ENCODE measurements at regions not wholly inside any gene's neighbourhood (a gene's known extent, or its start where the extent isn't known, plus 50 kb on each side); places are given as distances from the start of the nearest gene placed in this dataset.

DNA sequence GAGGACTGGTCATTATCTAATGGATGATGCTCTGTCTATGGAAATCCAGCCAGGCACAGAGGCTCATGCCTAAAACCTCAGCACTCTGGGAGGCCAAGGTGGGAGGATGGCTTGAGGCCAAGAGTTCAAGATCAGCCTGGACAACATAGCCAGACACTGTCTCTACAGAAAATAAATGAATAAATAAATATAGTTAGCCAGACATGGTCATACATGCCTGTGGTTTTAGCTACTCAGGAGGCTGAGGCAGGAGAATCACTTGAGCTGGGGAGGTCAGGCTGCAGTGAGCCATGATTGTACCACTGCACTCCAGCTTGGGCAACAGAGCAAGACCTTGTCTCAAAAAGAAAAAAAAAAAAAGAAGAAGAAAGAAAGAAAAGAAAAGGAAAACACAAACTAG lies 234.7 kb downstream of the TSHZ3 start:
- TF ChIP-seq, protein P1, sequence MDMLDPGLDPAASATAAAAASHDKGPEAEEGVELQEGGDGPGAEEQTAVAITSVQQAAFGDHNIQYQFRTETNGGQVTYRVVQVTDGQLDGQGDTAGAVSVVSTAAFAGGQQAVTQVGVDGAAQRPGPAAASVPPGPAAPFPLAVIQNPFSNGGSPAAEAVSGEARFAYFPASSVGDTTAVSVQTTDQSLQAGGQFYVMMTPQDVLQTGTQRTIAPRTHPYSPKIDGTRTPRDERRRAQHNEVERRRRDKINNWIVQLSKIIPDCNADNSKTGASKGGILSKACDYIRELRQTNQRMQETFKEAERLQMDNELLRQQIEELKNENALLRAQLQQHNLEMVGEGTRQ (IDR thresholded peaks at IDR 0.05; ENCODE audit: low read length) = no peak
- TF ChIP-seq POLR2A (IDR thresholded peaks at IDR 0.05; ENCODE audit: control extremely low read depth in 1 of 2, low read depth in 2 of 2, low read length in 2 of 2) (no peak), EZH2 (IDR thresholded peaks at IDR 0.05; ENCODE audit: low read depth, low read length, severe bottlenecking) (no peak), CREB1 (IDR thresholded peaks at IDR 0.05) (no peak), MAFK (IDR thresholded peaks at IDR 0.05; ENCODE audit: low read depth, low read length) (no peak), ZNF274 (IDR thresholded peaks at IDR 0.05; ENCODE audit: borderline replicate concordance, extremely low read depth, low read length) (no peak), YY1 (IDR thresholded peaks at IDR 0.05; ENCODE audit: low read depth, low read length) (no peak), SP1 (IDR thresholded peaks at IDR 0.05; ENCODE audit: low read depth, low read length) (no peak), CBX5 (IDR thresholded peaks at IDR 0.05; ENCODE audit: low read depth, low read length) (no peak), EP300 (IDR thresholded peaks at IDR 0.05; ENCODE audit: borderline replicate concordance in 1 of 2, low read depth in 2 of 2, low read length in 2 of 2) (no peak)
- TF ChIP-seq, protein P2, sequence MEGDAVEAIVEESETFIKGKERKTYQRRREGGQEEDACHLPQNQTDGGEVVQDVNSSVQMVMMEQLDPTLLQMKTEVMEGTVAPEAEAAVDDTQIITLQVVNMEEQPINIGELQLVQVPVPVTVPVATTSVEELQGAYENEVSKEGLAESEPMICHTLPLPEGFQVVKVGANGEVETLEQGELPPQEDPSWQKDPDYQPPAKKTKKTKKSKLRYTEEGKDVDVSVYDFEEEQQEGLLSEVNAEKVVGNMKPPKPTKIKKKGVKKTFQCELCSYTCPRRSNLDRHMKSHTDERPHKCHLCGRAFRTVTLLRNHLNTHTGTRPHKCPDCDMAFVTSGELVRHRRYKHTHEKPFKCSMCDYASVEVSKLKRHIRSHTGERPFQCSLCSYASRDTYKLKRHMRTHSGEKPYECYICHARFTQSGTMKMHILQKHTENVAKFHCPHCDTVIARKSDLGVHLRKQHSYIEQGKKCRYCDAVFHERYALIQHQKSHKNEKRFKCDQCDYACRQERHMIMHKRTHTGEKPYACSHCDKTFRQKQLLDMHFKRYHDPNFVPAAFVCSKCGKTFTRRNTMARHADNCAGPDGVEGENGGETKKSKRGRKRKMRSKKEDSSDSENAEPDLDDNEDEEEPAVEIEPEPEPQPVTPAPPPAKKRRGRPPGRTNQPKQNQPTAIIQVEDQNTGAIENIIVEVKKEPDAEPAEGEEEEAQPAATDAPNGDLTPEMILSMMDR (IDR thresholded peaks at IDR 0.05; ENCODE audit: control extremely low read depth in 1 of 3, insufficient read depth in 1 of 3, low read depth in 1 of 3, low read length in 3 of 3) = no peak
